ENCODE measurements at regions not wholly inside any gene's neighbourhood (a gene's known extent, or its start where the extent isn't known, plus 50 kb on each side); places are given as distances from the start of the nearest gene placed in this dataset.

DNA sequence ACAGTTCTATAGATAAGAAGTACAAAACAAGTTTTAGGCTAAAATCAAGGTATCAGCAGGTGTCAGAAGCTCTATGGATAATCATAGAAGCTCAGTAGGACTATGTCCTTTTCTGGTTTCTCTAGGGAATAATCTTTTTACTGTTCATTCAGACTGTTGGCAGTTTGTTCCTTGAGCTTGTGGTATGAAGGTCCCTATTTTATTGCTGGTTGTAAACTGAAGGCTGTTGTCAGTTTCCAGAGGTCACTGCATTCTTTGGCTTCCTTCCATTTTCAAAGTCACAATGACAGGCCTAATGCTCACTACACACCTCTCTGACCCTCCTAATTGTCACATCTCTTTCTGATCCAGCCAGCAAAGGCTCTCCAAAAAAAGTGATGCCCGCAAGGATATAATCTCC, 337.9 kb upstream of the EDNRB start:
- H3K27me3 Mint-ChIP-seq (ENCODE audit: low read depth), result no peaks in the 10 kb centered on the region
- H3K4me3 Mint-ChIP-seq, result no peak overlapping the region
- no peaks in the 10 kb centered on the region for H3K36me3 Mint-ChIP-seq (ENCODE audit: low read depth)
- DNase-seq (ENCODE audit: low read depth, low spot score), result no peak
- H3K27ac Mint-ChIP-seq (ENCODE audit: unreplicated experiment), result no peak overlapping the region
- H3K9me3 Mint-ChIP-seq, result peaks cover 5% of the 10 kb centered on the region
- TF ChIP-seq, protein P1, sequence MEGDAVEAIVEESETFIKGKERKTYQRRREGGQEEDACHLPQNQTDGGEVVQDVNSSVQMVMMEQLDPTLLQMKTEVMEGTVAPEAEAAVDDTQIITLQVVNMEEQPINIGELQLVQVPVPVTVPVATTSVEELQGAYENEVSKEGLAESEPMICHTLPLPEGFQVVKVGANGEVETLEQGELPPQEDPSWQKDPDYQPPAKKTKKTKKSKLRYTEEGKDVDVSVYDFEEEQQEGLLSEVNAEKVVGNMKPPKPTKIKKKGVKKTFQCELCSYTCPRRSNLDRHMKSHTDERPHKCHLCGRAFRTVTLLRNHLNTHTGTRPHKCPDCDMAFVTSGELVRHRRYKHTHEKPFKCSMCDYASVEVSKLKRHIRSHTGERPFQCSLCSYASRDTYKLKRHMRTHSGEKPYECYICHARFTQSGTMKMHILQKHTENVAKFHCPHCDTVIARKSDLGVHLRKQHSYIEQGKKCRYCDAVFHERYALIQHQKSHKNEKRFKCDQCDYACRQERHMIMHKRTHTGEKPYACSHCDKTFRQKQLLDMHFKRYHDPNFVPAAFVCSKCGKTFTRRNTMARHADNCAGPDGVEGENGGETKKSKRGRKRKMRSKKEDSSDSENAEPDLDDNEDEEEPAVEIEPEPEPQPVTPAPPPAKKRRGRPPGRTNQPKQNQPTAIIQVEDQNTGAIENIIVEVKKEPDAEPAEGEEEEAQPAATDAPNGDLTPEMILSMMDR (conservative IDR thresholded peaks at IDR 0.05), result no peak
- no peaks in the 10 kb centered on the region for H3K4me1 Mint-ChIP-seq

DNA sequence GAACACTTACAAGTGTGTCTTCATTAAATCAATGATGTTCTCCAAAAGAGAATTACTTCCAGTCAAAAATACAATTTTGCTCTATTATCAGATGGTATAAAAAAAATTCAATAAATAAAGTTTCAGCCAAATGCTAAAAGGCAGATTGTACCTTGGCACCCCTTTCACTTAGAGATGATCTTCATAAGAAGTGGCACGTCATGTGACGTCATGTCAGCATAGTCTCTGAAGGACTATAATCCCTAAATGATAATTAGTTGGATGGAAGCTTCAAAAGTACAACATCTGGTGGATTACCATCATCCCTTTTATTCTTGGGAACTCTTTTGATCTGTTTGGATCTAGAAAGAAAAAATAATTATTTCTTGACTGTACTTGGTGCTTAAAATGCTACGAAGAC, 335.5 kb upstream of the EDNRB start:
- Mint-ChIP-seq H3K9me3 (no peaks in the 10 kb centered on the region), H3K36me3 (ENCODE audit: low read depth) (no peaks in the 10 kb centered on the region), H3K4me3 (no peak overlapping the region), H3K27ac (ENCODE audit: unreplicated experiment) (no peak overlapping the region), H3K4me1 (no peaks in the 10 kb centered on the region), H3K27me3 (ENCODE audit: low read depth) (no peaks in the 10 kb centered on the region)
- TF ChIP-seq, protein P1 (conservative IDR thresholded peaks at IDR 0.05), result no peak
- DNase-seq (ENCODE audit: low read depth, low spot score), result no peak

DNA sequence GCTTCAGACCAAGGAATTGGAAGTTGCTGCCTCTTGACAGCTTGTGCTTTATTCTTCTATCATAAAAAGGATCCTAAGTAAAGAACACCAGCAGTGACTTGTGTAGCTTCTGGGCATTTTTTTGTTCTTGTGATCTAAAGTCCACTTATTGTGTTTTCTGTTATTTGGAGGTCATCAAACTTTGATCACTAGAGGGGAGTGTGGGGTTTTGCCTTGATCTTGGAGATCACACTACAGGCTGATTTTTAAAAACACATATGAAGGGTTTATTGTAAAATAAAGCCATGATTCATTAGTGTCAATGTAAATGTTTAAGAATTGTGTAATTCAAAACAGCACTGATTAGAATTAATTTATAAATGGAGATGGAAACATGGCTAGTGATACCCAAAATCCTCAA, 328.7 kb upstream of the EDNRB start:
- Mint-ChIP-seq H3K4me3 (no peak overlapping the region), H3K9me3 (no peaks in the 10 kb centered on the region), H3K4me1 (peaks cover 4% of the 10 kb centered on the region), H3K27me3 (ENCODE audit: low read depth) (no peaks in the 10 kb centered on the region), H3K27ac (ENCODE audit: unreplicated experiment) (no peak overlapping the region), H3K36me3 (ENCODE audit: low read depth) (no peaks in the 10 kb centered on the region)
- TF ChIP-seq, protein P1 (conservative IDR thresholded peaks at IDR 0.05), result no peak
- DNase-seq (ENCODE audit: low read depth, low spot score), result no peak

DNA sequence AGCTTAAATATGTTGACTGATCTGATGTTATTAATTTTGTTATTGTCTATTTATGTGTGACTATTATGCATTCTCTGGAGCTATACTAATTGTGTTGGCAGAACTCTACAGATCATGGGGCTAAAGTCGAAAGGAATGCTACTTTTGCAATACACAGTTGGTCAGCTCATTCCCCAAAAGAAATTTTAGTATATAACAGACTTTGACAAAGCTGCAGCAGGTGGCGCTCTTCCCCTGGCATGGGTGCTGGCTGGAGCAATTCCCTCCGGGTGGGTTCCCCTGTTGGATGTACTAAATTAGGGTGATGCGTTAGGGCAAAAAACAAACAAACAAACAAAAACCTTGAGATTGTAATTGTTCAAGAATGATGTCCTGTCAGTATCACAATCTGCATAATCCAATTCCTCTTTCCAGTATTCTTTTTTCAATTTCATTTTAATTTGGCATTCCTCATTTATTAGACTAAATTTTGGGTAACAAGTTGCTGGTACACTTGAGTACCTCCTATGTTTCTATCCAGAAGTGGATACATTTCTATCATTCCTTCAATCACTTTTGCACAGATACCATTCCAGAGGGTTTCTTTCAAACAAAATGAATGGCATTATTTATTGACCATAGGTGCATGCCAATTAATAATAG, 322.8 kb upstream of the EDNRB start:
- TF ChIP-seq, protein P1 (conservative IDR thresholded peaks at IDR 0.05), result peak; percentile 81
- H3K4me1 Mint-ChIP-seq, result peaks cover 12% of the 10 kb centered on the region
- no peaks in the 10 kb centered on the region for H3K27me3 Mint-ChIP-seq (ENCODE audit: low read depth)
- H3K36me3 Mint-ChIP-seq (ENCODE audit: low read depth), result no peaks in the 10 kb centered on the region
- H3K9me3 Mint-ChIP-seq, result no peaks in the 10 kb centered on the region
- H3K27ac Mint-ChIP-seq (ENCODE audit: unreplicated experiment), result no peak overlapping the region
- DNase-seq (ENCODE audit: low read depth, low spot score), result peak; percentile 62
- no peak overlapping the region for H3K4me3 Mint-ChIP-seq

DNA sequence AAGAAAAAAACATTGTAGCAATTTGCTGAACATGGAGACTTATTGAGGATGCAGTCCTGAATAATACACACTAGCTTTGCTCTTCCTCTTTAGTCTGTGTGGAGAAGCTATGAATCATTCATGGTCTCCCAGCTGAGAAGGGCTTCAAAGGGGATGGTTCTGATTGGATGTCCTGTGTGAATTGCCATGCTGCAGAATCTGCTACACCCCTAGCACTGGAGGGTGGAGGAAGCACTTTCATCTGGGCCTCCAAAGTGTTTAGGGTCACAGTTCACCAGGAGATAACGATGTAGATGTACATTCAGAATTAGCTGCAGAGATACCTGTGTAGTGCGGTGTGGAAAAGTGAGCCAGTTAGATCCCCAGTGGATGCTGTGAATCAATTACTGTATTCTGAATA, 321.1 kb upstream of the EDNRB start:
- Mint-ChIP-seq H3K9me3 (no peaks in the 10 kb centered on the region), H3K4me3 (no peak overlapping the region), H3K36me3 (ENCODE audit: low read depth) (no peaks in the 10 kb centered on the region), H3K4me1 (peaks cover 12% of the 10 kb centered on the region), H3K27ac (ENCODE audit: unreplicated experiment) (no peak overlapping the region), H3K27me3 (ENCODE audit: low read depth) (no peaks in the 10 kb centered on the region)
- TF ChIP-seq, protein P1 (conservative IDR thresholded peaks at IDR 0.05), result no peak
- DNase-seq (ENCODE audit: low read depth, low spot score), result peak; percentile 4

All from neural crest cell (in vitro differentiated cells).